ENCODE measurements at regions not wholly inside any gene's neighbourhood (a gene's known extent, or its start where the extent isn't known, plus 50 kb on each side); places are given as distances from the start of the nearest gene placed in this dataset.

DNA sequence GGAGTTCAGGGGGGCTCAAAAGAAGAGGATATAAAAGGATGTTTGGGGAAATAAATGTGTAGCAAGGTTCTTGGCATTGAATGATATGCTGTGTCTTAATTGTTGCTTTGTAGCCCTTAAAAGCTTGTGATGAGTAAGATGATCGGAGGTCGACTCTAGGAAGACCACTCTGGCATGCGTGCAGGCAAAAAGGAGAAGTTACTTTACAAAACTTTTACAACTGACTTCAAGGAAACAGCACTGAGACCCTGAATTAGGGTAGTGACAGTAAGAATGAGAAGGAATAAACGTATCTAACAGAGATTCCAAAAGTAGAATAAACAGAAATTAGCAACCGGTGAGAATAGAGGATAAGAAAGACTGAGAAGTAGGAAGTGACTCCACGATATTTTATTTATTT lies 228.7 kb upstream of the TANK start (continued):
- TF ChIP-seq, protein P1, sequence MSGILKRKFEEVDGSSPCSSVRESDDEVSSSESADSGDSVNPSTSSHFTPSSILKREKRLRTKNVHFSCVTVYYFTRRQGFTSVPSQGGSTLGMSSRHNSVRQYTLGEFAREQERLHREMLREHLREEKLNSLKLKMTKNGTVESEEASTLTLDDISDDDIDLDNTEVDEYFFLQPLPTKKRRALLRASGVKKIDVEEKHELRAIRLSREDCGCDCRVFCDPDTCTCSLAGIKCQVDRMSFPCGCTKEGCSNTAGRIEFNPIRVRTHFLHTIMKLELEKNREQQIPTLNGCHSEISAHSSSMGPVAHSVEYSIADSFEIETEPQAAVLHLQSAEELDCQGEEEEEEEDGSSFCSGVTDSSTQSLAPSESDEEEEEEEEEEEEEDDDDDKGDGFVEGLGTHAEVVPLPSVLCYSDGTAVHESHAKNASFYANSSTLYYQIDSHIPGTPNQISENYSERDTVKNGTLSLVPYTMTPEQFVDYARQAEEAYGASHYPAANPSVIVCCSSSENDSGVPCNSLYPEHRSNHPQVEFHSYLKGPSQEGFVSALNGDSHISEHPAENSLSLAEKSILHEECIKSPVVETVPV (CRISPR knock-in tag; IDR thresholded peaks at IDR 0.05) = no peak
- TF ChIP-seq, protein P2, sequence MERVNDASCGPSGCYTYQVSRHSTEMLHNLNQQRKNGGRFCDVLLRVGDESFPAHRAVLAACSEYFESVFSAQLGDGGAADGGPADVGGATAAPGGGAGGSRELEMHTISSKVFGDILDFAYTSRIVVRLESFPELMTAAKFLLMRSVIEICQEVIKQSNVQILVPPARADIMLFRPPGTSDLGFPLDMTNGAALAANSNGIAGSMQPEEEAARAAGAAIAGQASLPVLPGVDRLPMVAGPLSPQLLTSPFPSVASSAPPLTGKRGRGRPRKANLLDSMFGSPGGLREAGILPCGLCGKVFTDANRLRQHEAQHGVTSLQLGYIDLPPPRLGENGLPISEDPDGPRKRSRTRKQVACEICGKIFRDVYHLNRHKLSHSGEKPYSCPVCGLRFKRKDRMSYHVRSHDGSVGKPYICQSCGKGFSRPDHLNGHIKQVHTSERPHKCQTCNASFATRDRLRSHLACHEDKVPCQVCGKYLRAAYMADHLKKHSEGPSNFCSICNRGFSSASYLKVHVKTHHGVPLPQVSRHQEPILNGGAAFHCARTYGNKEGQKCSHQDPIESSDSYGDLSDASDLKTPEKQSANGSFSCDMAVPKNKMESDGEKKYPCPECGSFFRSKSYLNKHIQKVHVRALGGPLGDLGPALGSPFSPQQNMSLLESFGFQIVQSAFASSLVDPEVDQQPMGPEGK (CRISPR knock-in tag; IDR thresholded peaks at IDR 0.05; ENCODE audit: borderline replicate concordance) = no peak
- TF ChIP-seq ZFP30 (CRISPR knock-in tag; IDR thresholded peaks at IDR 0.05) = no peak
- TF ChIP-seq ZC3H10 (CRISPR knock-in tag; IDR thresholded peaks at IDR 0.05) = no peak
- no peak for TF ChIP-seq TOX (CRISPR knock-in tag; IDR thresholded peaks at IDR 0.05; ENCODE audit: borderline replicate concordance)

DNA sequence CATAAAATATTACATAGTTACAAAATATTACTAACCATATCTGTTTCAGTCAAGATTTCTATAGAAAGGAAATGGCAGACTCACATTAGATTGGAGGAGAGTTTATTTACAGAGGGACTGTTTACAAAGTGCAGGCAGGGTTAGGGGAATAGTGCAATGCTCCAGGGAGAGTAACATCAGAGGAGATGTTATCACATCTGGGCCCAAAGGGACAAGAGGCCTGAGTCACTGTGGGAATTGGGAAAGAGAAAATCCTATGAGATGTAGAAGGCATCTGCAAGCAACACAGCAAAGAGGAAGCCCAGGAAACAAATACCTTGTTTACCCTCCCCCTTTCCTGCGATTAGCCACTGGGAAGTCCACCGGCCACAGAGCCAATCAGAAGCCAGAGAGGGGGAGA lies 227.3 kb upstream of the TANK start:
- no peak for ATAC-seq
- TF ChIP-seq, protein P2 (CRISPR knock-in tag; IDR thresholded peaks at IDR 0.05; ENCODE audit: borderline replicate concordance) = no peak
- TF ChIP-seq ZC3H10 (CRISPR knock-in tag; IDR thresholded peaks at IDR 0.05) (no peak), ZFP3 (CRISPR knock-in tag; IDR thresholded peaks at IDR 0.05) (no peak), GLIS3 (CRISPR knock-in tag; IDR thresholded peaks at IDR 0.05) (no peak), TCF4 (CRISPR knock-in tag; IDR thresholded peaks at IDR 0.05; ENCODE audit: borderline replicate concordance) (no peak), CSDC2 (CRISPR knock-in tag; IDR thresholded peaks at IDR 0.05) (no peak), RARB (CRISPR knock-in tag; IDR thresholded peaks at IDR 0.05) (no peak), PPARA (CRISPR knock-in tag; IDR thresholded peaks at IDR 0.05; ENCODE audit: borderline replicate concordance) (no peak), ZNF8 (CRISPR knock-in tag; IDR thresholded peaks at IDR 0.05) (no peak), ZFP30 (CRISPR knock-in tag; IDR thresholded peaks at IDR 0.05) (no peak), ESRRG (CRISPR knock-in tag; IDR thresholded peaks at IDR 0.05) (no peak), ZNF70 (CRISPR knock-in tag; IDR thresholded peaks at IDR 0.05) (no peak), OSR1 (CRISPR knock-in tag; IDR thresholded peaks at IDR 0.05) (no peak), BACH2 (CRISPR knock-in tag; IDR thresholded peaks at IDR 0.05; ENCODE audit: borderline replicate concordance) (no peak)
- TF ChIP-seq, protein P3, sequence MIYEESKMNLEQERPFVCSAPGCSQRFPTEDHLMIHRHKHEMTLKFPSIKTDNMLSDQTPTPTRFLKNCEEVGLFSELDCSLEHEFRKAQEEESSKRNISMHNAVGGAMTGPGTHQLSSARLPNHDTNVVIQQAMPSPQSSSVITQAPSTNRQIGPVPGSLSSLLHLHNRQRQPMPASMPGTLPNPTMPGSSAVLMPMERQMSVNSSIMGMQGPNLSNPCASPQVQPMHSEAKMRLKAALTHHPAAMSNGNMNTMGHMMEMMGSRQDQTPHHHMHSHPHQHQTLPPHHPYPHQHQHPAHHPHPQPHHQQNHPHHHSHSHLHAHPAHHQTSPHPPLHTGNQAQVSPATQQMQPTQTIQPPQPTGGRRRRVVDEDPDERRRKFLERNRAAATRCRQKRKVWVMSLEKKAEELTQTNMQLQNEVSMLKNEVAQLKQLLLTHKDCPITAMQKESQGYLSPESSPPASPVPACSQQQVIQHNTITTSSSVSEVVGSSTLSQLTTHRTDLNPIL (CRISPR knock-in tag; IDR thresholded peaks at IDR 0.05; ENCODE audit: low read depth) = no peak
- TF ChIP-seq, protein P1 (CRISPR knock-in tag; IDR thresholded peaks at IDR 0.05) = no peak
- TF ChIP-seq, protein P4, sequence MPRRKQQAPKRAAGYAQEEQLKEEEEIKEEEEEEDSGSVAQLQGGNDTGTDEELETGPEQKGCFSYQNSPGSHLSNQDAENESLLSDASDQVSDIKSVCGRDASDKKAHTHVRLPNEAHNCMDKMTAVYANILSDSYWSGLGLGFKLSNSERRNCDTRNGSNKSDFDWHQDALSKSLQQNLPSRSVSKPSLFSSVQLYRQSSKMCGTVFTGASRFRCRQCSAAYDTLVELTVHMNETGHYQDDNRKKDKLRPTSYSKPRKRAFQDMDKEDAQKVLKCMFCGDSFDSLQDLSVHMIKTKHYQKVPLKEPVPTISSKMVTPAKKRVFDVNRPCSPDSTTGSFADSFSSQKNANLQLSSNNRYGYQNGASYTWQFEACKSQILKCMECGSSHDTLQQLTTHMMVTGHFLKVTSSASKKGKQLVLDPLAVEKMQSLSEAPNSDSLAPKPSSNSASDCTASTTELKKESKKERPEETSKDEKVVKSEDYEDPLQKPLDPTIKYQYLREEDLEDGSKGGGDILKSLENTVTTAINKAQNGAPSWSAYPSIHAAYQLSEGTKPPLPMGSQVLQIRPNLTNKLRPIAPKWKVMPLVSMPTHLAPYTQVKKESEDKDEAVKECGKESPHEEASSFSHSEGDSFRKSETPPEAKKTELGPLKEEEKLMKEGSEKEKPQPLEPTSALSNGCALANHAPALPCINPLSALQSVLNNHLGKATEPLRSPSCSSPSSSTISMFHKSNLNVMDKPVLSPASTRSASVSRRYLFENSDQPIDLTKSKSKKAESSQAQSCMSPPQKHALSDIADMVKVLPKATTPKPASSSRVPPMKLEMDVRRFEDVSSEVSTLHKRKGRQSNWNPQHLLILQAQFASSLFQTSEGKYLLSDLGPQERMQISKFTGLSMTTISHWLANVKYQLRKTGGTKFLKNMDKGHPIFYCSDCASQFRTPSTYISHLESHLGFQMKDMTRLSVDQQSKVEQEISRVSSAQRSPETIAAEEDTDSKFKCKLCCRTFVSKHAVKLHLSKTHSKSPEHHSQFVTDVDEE (CRISPR knock-in tag; IDR thresholded peaks at IDR 0.05) = no peak
- TF ChIP-seq, protein P5, sequence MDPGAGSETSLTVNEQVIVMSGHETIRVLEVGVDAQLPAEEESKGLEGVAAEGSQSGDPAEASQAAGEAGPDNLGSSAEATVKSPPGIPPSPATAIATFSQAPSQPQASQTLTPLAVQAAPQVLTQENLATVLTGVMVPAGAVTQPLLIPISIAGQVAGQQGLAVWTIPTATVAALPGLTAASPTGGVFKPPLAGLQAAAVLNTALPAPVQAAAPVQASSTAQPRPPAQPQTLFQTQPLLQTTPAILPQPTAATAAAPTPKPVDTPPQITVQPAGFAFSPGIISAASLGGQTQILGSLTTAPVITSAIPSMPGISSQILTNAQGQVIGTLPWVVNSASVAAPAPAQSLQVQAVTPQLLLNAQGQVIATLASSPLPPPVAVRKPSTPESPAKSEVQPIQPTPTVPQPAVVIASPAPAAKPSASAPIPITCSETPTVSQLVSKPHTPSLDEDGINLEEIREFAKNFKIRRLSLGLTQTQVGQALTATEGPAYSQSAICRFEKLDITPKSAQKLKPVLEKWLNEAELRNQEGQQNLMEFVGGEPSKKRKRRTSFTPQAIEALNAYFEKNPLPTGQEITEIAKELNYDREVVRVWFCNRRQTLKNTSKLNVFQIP (CRISPR knock-in tag; IDR thresholded peaks at IDR 0.05; ENCODE audit: borderline replicate concordance, low read depth) = no peak

Data from SK-N-SH treated with all-trans-retinoic acid at 6 μM for 48 hours (cell line).